Colonic mucosa (tissue), 4 donors: ENCODE measurements at regions not wholly inside any gene's neighbourhood (a gene's known extent, or its start where the extent isn't known, plus 50 kb on each side); places are given as distances from the start of the nearest gene placed in this dataset.

Source experiments
- DNase-seq: peaks from one replicate; pipeline ENCODE4 v3.0.0-alpha.2; 2020
- H3K27ac ChIP-seq: fragments of 200-600 bp; one replicate; pipeline ENCODE4 v1.8.0; 2021
- H3K27me3 ChIP-seq: fragments of 200-600 bp; one replicate; pipeline ENCODE4 v1.8.0; 2021
- H3K36me3 ChIP-seq: fragments of 200-600 bp; one replicate; pipeline ENCODE4 v1.8.0; 2021
- H3K4me1 ChIP-seq: fragments of 200-600 bp; one replicate; pipeline ENCODE4 v1.8.0; 2021; ENCODE audit warnings: mild to moderate bottlenecking
- H3K4me3 ChIP-seq: fragments of 200-600 bp; one replicate; pipeline ENCODE4 v1.8.0; 2021
- H3K9ac ChIP-seq, 2 donors: one replicate each; pipeline ENCODE4 v1.7.0; 2013; ENCODE audit warnings: control low read depth in 2 of 2, low read depth in 2 of 2, low read length in 2 of 2
- H3K9me3 ChIP-seq: fragments of 200-600 bp; one replicate; pipeline ENCODE4 v1.8.0; 2021
- CTCF ChIP-seq: fragments of 200-600 bp; IDR thresholded peaks from one replicate; pipeline ENCODE4 v1.8.0; 2022; ENCODE audit warnings: antibody characterized with exemption, mild to moderate bottlenecking
- intact Hi-C: fragments of 100-400 bp; cut with DNase I; formaldehyde crosslinking; loops from one replicate; pipeline ENCODE4 v1.14.1; 2022
- donor health status: healthy.
- donor health status: DM: no; HTN: no; CAD: no.
- donor health status: DM: no; HTN: no; CAD: no.

DNA sequence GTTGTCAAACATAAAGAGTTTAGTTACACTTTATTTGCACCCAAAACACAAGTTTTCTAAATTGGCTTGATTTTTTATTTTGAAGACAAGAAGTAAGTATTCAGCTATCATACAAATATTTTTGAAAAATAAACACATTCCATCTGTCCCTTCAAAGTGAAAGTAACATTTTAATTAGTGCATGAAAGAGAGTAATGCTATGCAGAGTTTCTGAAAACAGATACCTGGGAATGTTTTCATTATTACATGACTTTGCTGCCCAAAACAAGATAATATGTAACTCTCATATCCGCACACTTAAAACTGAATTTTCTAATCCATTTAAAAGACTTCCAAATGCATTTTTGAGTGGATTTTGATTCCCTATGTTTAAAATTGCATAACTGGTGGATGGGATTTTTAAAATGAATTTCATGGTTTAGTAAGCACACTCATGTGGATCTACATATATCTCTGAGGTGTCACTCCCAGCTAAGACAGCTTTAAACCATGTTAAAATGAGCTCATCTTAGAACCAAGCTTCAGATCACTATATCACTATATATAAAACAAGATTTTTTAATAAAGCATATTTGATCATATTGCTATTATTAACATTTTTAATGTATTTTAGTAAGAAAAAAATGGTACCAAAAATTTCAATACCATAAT lies 127.5 kb downstream of the ATPSCKMT start:
- H3K4me1 ChIP-seq = no peaks in the 10 kb centered on the region
- H3K27ac ChIP-seq = no peak overlapping the region
- no peaks in the 10 kb centered on the region for H3K36me3 ChIP-seq
- H3K9me3 ChIP-seq = no peaks in the 10 kb centered on the region
- no peak overlapping the region for H3K4me3 ChIP-seq
- no peak for DNase-seq
- no peak overlapping the region for H3K9ac ChIP-seq
- intact Hi-C loops = no loop called here
- no peak for TF ChIP-seq CTCF
- H3K27me3 ChIP-seq = no peaks in the 10 kb centered on the region

DNA sequence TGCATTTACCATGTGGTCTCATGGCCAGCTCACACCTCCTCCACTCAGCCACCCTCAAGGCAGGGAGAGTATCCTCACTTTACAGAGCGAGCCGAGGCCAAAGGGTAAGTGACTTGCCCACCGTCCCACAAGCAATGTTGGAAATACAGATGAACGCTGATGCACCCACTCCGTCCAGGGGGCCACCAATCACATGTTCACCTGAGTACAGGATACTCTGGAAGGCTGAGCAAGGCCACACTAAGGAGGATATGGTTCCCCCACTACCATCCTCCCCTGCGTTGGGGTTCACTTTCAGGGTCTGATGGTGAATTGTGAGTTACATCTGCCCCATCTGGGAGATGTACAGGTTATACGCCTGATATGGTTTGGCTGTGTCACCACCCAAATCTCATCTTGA lies 128.8 kb downstream of the ATPSCKMT start:
- Histone ChIP-seq H3K4me1 (no peaks in the 10 kb centered on the region), H3K9ac (no peak overlapping the region), H3K36me3 (no peaks in the 10 kb centered on the region), H3K4me3 (no peak overlapping the region), H3K9me3 (no peaks in the 10 kb centered on the region), H3K27me3 (no peaks in the 10 kb centered on the region), H3K27ac (no peak overlapping the region)
- no peak for TF ChIP-seq CTCF
- DNase-seq = no peak
- intact Hi-C loops = no loop called here

- no peak for DNase-seq
- intact Hi-C loops = no loop called here
- H3K4me1 ChIP-seq = no peaks in the 10 kb centered on the region
- H3K27me3 ChIP-seq = no peaks in the 10 kb centered on the region
- H3K36me3 ChIP-seq = no peaks in the 10 kb centered on the region
- no peak overlapping the region for H3K27ac ChIP-seq
- H3K9me3 ChIP-seq = no peaks in the 10 kb centered on the region
- TF ChIP-seq CTCF = no peak
- no peak overlapping the region for H3K4me3 ChIP-seq
- no peak overlapping the region for H3K9ac ChIP-seq
These were observed 131.5 kb downstream of the ATPSCKMT start for GRCh38 chr5:10118150-10118549.

DNA sequence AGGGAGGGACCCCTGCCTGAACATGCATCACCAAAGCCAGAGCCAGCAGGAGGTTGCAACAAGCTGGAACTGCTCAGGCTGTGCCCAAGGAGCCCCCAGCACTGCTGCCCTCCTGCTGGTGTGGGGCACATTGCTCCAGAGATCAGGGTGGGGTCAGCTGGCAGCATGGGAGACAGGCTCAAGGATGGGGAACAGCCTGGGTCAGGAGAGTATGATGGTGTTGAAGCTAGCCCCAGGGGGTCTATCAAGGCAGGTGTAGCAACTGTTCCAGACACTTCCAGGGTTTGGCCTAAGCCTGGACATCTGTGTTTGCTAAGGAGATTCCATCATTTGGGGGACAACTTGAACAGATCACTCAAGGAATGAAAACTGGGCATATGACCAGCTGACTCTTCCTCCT lies 133.1 kb downstream of the ATPSCKMT start:
- Histone ChIP-seq H3K9ac (no peak overlapping the region), H3K27ac (no peak overlapping the region), H3K36me3 (no peaks in the 10 kb centered on the region), H3K27me3 (no peaks in the 10 kb centered on the region), H3K4me1 (no peaks in the 10 kb centered on the region), H3K9me3 (no peaks in the 10 kb centered on the region), H3K4me3 (no peak overlapping the region)
- intact Hi-C loops = no loop called here
- DNase-seq = no peak
- TF ChIP-seq CTCF = no peak

DNA sequence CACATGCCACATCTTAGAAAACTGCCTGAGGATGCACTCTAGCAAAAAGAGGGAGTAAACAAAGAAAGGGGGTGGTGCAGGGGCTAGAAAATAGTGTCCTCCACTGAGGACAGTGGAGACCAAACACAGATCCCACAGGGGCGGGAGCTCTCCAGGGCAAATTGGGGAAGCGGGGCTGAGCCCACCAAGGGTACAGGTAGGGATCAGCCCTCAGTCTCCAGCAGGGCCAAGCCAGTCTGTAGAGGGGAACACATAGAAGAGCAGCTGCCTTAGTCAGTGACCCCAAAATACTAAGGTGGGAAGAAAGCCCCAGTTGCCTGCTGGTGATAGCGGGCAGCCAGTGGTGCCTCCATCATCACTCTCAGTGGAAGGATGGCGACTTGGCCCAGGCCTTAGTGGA lies 134.0 kb downstream of the ATPSCKMT start:
- H3K4me1 ChIP-seq = no peaks in the 10 kb centered on the region
- no peak overlapping the region for H3K4me3 ChIP-seq
- no peak for DNase-seq
- no peak overlapping the region for H3K27ac ChIP-seq
- H3K9ac ChIP-seq = no peak overlapping the region
- H3K9me3 ChIP-seq = no peaks in the 10 kb centered on the region
- TF ChIP-seq CTCF = no peak
- intact Hi-C loops = no loop called here
- H3K36me3 ChIP-seq = no peaks in the 10 kb centered on the region
- no peaks in the 10 kb centered on the region for H3K27me3 ChIP-seq
